Immature natural killer cell (primary cell): ENCODE measurements at regions not wholly inside any gene's neighbourhood (a gene's known extent, or its start where the extent isn't known, plus 50 kb on each side); places are given as distances from the start of the nearest gene placed in this dataset.
A peak's percentile ranks its signal among the peaks of the same experiment; 100 is the strongest.
"Not testable (repeated sequence)": the region's sequence is repeated elsewhere in the genome, so short reads cannot be mapped to it uniquely, and the experiment has no call there.

Source experiments
- DNase-seq, 3 donors: peaks; one replicate each; pipeline ENCODE4 v3.0.0; 2022; ENCODE audit warnings: mixed read lengths in 1 of 3
- H3K27ac Mint-ChIP-seq, 6 donors: one replicate each; pipeline ENCODE4 v1.8.0; 2020; ENCODE audit warnings: mixed read lengths in 6 of 6, mild to moderate bottlenecking in 5 of 6, inconsistent platforms in 4 of 6, moderate library complexity in 3 of 6
- H3K27me3 Mint-ChIP-seq, 3 donors: one replicate each; pipeline ENCODE4 v1.8.0; 2020 to 2021; ENCODE audit warnings: low read depth in 3 of 3, mild to moderate bottlenecking in 3 of 3, mixed read lengths in 3 of 3, moderate library complexity in 3 of 3, inconsistent platforms in 1 of 3
- H3K36me3 Mint-ChIP-seq, 3 donors: one replicate each; pipeline ENCODE4 v1.8.0; 2020; ENCODE audit warnings: mixed read lengths in 3 of 3, inconsistent platforms in 2 of 3, mild to moderate bottlenecking in 2 of 3
- H3K4me1 Mint-ChIP-seq, 2 donors: one replicate each; pipeline ENCODE4 v1.8.0; 2020; ENCODE audit warnings: inconsistent platforms in 2 of 2, mild to moderate bottlenecking in 2 of 2, mixed read lengths in 2 of 2, moderate library complexity in 1 of 2
- H3K4me3 Mint-ChIP-seq, 5 donors: one replicate each; pipeline ENCODE4 v1.8.0; 2020; ENCODE audit warnings: mild to moderate bottlenecking in 5 of 5, mixed read lengths in 5 of 5, inconsistent platforms in 3 of 5, moderate library complexity in 3 of 5
- H3K9me3 Mint-ChIP-seq, 6 donors: one replicate each; pipeline ENCODE4 v1.8.0; 2020; ENCODE audit warnings: mild to moderate bottlenecking in 6 of 6, mixed read lengths in 6 of 6, inconsistent platforms in 4 of 6, moderate library complexity in 3 of 6

DNA sequence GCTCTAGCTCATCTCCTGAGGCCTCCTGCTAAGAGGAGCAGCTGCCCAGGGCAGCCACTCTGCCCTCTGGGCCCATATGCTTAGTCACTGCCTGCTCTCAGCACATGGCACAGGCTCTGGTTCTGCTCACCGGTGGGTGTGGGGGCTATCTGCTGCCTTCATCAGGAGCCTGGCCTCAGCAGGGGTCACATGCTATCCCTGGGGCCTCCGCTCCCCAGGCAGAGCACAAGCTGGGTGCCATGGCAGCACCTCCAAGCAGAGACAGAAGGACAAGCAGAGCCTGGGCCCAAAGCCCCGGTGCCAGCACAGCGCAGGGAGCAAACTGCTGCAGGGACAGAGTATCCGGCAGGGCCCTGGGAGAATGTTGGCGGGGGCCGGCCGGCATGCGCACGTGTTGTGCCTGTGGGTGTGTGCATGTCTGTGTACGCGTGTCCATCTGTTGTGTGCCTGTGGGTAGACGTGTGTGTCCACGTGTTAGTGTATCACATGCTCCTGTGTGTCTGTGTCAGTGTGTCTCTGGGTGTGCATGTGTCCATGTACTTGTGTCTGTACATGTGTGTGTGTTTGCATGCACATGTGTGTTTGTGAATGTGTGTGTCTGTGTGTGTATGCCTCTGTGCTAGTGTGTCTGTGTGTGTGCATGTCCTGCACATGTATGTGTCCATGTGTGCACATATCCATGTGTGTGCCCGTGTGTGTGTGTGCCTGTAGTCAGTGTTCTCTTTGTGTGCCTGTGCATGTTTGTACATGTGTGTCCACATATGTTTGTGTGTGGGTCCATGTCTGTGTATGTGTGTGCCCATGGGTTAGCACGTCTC, 326.9 kb downstream of the TMEM121 start:
- no peaks in the 10 kb centered on the region for H3K36me3 Mint-ChIP-seq
- peaks cover 1 to 3% (median 2%) of the 10 kb centered on the region in 3 donors for H3K27me3 Mint-ChIP-seq
- H3K4me3 Mint-ChIP-seq = no peak overlapping the region
- DNase-seq = no peak
- H3K9me3 Mint-ChIP-seq = no peaks in the 10 kb centered on the region
- no peak overlapping the region for H3K27ac Mint-ChIP-seq
- no peaks in the 10 kb centered on the region for H3K4me1 Mint-ChIP-seq

DNA sequence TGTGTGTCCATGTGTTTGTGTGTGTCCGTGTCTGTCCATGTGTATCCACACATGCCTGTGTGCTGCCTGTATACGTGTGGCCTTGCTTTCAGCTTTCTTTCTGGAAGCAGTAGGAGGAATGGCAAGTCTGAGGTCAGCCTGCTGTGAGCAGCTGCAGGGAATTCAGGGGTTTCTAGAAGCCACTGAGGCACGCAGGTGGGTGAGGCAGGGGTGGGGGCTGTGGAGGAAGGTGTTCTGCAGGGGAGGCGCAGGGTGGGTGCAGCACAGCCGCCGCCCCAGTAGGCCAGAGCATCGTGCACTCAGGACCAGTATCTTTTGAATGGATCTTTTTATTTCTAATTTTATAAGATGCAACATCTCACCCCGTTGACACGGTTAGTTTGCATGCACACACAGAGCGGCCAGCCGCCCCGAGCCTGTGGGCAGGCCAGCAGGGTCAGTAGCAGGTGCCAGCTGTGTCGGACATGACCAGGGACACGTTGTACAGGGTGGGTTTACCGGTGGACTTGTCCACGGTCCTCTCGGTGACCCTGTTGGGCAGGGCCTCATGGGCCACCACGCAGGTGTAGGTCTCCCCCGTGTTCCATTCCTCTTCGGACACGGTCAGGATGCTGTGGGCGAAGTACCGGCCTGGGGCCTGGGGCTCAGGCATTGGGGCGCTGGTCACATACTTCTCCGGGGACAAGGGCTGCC, 327.7 kb downstream of the TMEM121 start:
- H3K4me3 Mint-ChIP-seq = no peak overlapping the region
- no peaks in the 10 kb centered on the region for H3K4me1 Mint-ChIP-seq
- no peaks in the 10 kb centered on the region for H3K36me3 Mint-ChIP-seq
- no peak overlapping the region for H3K27ac Mint-ChIP-seq
- peaks cover 1 to 3% (median 2%) of the 10 kb centered on the region in 3 donors for H3K27me3 Mint-ChIP-seq
- no peak for DNase-seq
- no peaks in the 10 kb centered on the region for H3K9me3 Mint-ChIP-seq

DNA sequence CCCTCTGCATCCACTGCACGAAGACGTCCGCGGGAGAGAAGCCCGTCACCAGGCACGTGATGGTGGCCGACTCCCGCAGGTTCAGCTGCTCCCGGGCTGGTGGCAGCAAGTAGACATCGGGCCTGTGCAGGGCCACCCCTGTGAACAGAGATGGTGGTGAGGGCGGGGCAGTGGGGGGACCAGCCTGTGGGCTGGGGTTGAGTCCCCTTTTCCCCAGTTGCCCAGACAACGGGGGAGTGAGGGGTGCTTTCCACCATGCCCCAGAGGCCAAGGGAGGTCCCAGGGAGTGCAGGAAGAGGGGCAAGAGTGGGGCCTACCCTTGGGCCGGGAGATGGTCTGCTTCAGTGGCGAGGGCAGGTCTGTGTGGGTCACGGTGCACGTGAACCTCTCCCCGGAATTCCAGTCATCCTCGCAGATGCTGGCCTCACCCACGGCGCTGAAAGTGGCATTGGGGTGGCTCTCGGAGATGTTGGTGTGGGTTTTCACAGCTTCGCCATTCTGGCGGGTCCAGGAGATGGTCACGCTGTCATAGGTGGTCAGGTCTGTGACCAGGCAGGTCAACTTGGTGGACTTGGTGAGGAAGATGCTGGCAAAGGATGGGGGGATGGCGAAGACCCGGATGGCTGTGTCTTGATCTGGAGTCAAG, 328.3 kb downstream of the TMEM121 start:
- DNase-seq = no peak
- Mint-ChIP-seq H3K27ac (no peak overlapping the region), H3K4me1 (no peaks in the 10 kb centered on the region), H3K36me3 (no peaks in the 10 kb centered on the region), H3K4me3 (no peak overlapping the region), H3K9me3 (no peaks in the 10 kb centered on the region), H3K27me3 (peaks cover 1 to 3% (median 2%) of the 10 kb centered on the region in 3 donors)

DNA sequence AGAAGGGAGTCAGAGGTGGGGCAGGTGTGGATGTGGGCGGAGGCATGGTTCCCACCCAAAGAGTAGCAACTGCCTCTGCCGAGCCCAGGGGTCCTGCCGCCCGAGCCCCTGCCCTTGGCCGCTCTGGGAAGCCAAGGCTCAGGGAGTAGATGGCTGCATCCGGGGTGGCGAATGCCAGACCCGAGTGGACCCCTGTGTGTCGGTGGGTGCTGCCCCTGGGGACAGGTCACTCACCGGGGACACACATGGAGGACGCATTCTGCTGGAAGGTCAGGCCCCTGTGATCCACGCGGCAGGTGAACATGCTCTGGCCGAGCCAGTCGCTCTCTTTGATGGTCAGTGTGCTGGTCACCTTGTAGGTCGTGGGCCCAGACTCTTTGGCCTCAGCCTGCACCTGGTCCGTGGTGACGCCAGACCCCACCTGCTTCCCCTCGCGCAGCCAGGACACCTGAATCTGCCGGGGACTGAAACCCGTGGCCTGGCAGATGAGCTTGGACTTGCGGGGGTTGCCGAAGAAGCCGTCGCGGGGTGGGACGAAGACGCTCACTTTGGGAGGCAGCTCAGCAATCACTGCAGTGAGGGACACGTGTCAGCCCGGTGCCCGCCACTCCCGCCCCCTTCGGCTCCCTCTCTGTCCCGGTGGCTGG, 329.0 kb downstream of the TMEM121 start:
- Mint-ChIP-seq H3K9me3 (no peaks in the 10 kb centered on the region), H3K4me1 (peaks cover 0 to 2% of the 10 kb centered on the region in 2 donors), H3K27ac (no peak overlapping the region), H3K36me3 (no peaks in the 10 kb centered on the region), H3K4me3 (no peak overlapping the region), H3K27me3 (peaks cover 1 to 6% (median 2%) of the 10 kb centered on the region in 3 donors)
- no peak for DNase-seq

DNA sequence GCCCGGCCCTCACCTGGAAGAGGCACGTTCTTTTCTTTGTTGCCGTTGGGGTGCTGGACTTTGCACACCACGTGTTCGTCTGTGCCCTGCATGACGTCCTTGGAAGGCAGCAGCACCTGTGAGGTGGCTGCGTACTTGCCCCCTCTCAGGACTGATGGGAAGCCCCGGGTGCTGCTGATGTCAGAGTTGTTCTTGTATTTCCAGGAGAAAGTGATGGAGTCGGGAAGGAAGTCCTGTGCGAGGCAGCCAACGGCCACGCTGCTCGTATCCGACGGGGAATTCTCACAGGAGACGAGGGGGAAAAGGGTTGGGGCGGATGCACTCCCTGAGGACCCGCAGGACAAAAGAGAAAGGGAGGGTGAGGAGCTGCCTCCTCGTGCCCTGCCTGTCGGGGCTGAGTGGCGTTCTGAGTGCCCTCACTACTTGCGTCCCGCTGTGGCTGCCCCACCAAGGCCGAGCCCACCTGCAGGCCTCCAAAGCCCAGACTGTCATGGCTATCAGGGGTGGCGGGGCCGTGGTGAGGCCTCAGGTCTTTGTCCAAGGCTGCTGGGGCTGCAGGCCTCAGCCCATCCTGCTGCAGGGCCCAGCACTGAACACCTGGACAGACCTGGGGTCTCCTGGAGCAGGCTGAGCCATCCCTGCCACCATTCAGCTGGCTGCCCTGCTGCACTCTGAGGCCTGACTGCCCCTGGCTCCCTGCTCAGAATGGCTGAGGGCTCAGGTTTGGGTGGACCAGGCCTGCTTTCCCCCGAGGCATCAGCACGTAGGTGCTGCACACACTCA, 329.7 kb downstream of the TMEM121 start:
- Mint-ChIP-seq H3K36me3 (no peaks in the 10 kb centered on the region), H3K4me1 (peaks cover 5 to 9% of the 10 kb centered on the region in 2 donors), H3K27me3 (peaks cover 1 to 6% (median 2%) of the 10 kb centered on the region in 3 donors), H3K9me3 (no peaks in the 10 kb centered on the region), H3K4me3 (no peak overlapping the region), H3K27ac (no peak overlapping the region)
- DNase-seq = no peak

DNA sequence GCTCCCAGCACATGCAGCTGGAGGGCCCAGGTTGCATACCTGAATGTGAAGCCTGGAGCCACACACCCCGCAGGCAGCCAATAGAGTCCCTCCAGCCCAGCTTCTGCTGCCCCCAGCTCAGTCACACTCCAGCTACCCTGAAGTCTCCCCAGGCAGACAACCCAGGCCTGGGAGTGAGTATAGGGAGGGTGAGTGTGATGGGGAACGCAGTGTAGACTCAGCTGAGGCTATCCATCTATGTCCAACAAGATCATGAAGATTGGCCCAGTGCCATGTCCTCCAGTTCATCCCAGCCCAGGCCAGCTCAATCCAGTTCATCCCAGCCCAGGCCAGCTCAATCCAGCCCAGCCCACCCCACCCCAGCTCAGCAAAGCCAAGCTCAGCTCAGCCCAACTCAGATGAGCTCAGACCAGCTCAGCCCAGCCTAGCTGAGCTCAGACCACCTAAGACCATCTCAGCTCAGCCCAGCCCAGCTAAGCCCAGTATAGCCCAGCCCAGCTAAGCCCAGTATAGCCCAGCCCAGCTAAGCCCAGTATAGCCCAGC, 330.4 kb downstream of the TMEM121 start:
- Mint-ChIP-seq H3K27ac (no peak overlapping the region), H3K9me3 (no peaks in the 10 kb centered on the region), H3K27me3 (peaks cover 1 to 6% (median 2%) of the 10 kb centered on the region in 3 donors), H3K4me1 (peaks cover 11 to 16% of the 10 kb centered on the region in 2 donors), H3K4me3 (no peak overlapping the region), H3K36me3 (no peaks in the 10 kb centered on the region)
- no peak for DNase-seq

DNA sequence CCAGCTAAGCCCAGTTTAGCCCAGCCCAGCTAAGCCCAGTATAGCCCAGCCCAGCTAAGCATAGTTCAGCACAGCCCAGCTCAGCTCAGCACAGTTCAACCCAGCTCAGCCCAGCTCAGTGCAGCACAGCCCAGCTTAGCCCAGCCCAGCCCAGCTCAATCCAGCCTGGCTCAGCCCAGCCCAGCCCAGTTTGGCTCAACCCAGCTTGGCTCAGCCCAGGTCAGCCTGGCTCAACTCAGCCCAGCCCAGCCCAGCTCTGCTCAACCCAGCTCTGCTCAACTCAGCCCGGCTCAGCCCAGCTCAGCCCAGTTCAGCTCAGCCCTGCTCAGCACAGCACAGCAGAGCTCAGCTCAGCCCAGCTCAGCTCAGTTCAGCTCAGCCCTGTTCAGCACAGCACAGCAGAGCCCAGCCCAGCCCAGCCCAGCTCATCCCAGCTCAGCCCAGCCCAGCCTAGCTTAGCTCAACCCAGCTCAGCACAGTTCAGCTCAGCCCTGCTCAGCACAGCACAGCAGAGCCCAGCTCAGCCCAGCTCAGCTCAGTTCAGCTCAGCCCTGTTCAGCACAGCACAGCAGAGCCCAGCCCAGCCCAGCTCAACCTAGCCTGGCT, 330.9 kb downstream of the TMEM121 start:
- peaks cover 17 to 21% of the 10 kb centered on the region in 2 donors for H3K4me1 Mint-ChIP-seq

DNA sequence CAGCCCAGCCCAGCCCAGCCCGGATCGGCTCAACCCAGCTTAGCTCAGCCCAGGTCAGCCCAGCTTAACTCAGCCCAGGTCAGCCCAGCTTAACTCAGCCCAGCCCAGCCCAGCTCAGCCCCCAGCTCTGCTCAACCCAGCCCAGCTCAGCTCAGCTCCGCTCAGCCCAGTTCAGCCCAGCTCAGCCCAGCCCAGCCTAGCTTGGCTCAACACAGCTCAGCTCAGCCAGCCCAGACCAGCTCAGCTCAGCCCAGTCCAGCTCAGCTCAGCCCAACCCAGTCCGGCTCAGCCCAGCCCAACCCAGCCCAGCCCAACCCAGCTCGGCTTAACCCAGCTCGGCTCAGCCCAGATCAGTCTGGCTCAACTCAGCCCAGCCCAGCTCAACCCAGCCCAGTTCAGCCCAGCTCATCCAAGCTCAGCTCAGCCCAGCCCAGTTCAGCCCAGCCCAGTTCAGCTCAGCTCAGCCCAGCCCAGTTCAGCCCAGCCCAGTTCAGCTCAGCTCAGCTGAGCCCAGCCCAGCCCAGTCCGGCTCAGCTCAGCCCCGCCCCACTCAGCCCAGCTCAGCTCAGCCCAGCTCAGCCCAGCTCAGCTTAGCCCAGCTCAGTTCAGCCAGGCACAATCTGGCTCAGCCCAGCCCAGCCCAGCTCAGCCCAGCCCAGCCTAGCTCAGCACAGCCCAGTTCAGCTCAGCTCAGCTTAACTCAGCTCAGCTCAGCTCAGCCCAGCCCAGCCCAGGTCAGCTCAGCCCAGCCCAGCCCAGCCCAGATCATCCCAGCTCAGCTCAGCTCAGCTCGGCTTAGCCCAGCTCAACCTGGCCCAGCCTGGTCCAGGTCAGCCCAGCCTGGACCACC, 331.7 kb downstream of the TMEM121 start:
- peak in 1 of 3 donors; percentile 10 for DNase-seq
- Mint-ChIP-seq H3K4me1 (peaks cover 20 to 27% of the 10 kb centered on the region in 2 donors), H3K36me3 (no peaks in the 10 kb centered on the region), H3K4me3 (no peak overlapping the region), H3K27me3 (peaks cover 4 to 18% (median 12%) of the 10 kb centered on the region in 3 donors), H3K9me3 (peaks cover 0 to 3% (median 0%) of the 10 kb centered on the region in 6 donors), H3K27ac (no peak overlapping the region)

More for the DNA sequence above, 330.9 kb downstream of the TMEM121 start:
- Mint-ChIP-seq H3K36me3 (no peaks in the 10 kb centered on the region), H3K27ac (no peak overlapping the region), H3K4me3 (no peak overlapping the region), H3K9me3 (no peaks in the 10 kb centered on the region), H3K27me3 (peaks cover 4 to 11% (median 6%) of the 10 kb centered on the region in 3 donors)
- no peak for DNase-seq

DNA sequence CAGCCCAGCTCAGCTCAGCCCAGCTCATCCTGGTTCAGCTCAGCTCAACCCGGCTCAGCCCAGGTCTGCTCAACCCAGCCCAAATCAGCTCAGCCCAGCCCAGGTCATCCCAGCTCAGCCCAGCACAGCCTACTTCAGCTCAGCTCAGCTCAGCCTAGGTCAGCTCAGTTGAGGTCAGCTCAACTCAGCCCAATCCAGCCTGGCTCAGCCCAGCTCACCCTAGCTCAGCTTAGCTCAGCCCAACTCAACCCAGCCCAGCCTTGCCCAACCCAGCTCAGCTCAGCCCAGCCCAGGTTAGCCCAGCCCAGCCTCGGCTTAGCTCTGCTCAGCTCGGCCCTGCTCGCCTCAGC, 332.3 kb downstream of the TMEM121 start:
- Mint-ChIP-seq H3K36me3 (no peaks in the 10 kb centered on the region), H3K27me3 (peaks cover 5 to 19% (median 12%) of the 10 kb centered on the region in 3 donors), H3K4me1 (peaks cover 20 to 27% of the 10 kb centered on the region in 2 donors), H3K4me3 (no peak overlapping the region), H3K9me3 (peaks cover 0 to 3% (median 0%) of the 10 kb centered on the region in 6 donors), H3K27ac (no peak overlapping the region)
- no peak for DNase-seq

DNA sequence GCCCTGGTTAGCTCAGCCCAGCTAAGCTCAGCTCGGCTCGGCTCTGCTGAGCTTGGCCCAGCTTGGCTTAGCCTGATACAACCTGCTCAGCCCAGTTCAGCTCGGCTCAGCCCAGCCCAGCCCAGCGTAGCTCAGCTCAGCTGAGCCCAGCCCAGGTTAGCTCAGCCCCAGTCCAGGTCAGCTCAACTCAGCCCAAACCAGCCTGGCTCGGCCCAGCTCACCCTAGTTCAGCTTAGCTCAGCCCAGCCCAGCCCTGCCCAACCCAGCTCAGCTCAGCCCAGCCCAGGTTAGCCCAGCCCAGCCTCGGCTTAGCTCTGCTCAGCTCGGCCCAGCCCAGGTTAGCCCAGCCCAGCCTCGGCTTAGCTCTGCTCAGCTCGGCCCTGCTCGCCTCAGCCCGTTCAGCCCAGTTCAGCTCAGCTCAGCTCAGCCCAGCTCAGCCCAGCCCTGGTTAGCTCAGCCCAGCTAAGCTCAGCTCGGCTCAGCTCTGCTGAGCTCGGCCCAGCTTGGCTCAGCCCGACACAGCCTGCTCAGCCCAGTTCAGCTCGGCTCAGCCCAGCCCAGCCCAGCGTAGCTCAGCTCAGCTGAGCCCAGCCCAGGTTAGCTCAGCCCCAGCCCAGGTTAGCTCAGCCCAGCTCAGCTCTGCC, 332.8 kb downstream of the TMEM121 start:
- H3K27ac Mint-ChIP-seq, H3K4me3 Mint-ChIP-seq, H3K9me3 Mint-ChIP-seq, H3K36me3 Mint-ChIP-seq, DNase-seq: not testable (repeated sequence)
- Mint-ChIP-seq H3K4me1 (peaks cover 20 to 27% of the 10 kb centered on the region in 2 donors), H3K27me3 (peaks cover 5 to 19% (median 12%) of the 10 kb centered on the region in 3 donors)

DNA sequence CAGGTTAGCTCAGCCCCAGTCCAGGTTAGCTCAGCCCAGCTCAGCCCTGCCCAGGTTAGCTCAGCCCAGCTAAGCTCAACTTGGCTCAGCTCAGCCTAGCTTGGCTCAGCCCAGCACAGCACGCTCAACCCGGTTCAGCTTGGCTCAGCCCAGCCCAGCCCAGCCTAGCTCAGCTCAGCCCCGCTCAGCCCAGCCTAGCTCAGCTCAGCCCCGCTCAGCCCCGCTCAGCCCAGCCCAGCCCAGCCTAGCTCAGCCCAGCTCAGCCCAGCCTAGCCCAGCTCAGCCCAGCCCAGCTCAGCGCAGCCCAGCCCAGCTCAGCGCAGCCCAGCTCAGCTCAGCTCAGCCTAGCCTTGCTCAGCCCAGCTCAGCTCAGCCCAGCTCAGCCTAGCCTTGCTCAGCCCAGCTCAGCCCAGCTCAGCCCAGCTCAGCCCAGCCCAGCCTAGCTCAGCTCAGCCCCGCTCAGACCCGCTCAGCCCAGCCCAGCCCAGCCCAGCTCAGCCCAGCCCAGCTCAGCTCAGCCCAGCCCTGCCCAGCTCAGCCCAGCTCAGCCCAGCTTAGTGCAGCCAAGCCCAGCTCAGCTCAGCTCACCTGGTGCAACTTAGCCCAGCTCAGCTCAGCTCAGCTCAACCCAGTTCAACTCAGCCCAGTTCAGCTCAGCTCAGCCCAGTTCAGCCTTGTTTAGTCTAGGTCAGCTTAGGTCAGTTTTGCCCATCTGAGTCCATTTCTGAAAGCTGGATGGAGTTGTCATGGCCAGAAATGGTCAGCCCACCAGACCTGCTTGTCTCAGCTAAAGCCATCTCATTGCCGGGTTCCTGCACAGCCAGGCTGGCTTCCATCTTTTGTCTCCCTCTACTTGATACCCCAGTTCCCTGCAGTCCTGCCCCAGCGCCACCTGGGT, 333.6 kb downstream of the TMEM121 start:
- Mint-ChIP-seq H3K27me3 (peaks cover 6 to 19% (median 10%) of the 10 kb centered on the region in 3 donors), H3K4me1 (peaks cover 20 to 27% of the 10 kb centered on the region in 2 donors), H3K27ac (no peak overlapping the region), H3K36me3 (no peaks in the 10 kb centered on the region), H3K9me3 (peaks cover 0 to 3% (median 0%) of the 10 kb centered on the region in 6 donors), H3K4me3 (no peak overlapping the region)
- peak in 1 of 3 donors; percentile 9 for DNase-seq
